OCI-LY7 (cell line): ENCODE measurements at regions not wholly inside any gene's neighbourhood (a gene's known extent, or its start where the extent isn't known, plus 50 kb on each side); places are given as distances from the start of the nearest gene placed in this dataset.

Source experiments
- CTCF ChIP-seq: fragments of 200-600 bp; sonication (generic); conservative IDR thresholded peaks from 2 replicates; pipeline ENCODE4 v1.5.1; 2014; ENCODE audit warnings: mild to moderate bottlenecking, antibody characterized with exemption, low read length, moderate library complexity, mixed read lengths
- EZH2phosphoT487 ChIP-seq: fragments of 200-600 bp; sonication (generic); IDR thresholded peaks from 2 replicates; pipeline ENCODE4 v1.6.1; 2018; ENCODE audit warnings: low read depth, borderline replicate concordance, mild to moderate bottlenecking, mixed run types, antibody characterized with exemption, low read length, moderate library complexity, mixed read lengths

- no peak for TF ChIP-seq CTCF
- no peak for TF ChIP-seq EZH2phosphoT487
Measured at GRCh38 chr5:44001236-44001635, 388.0 kb downstream of the FGF10 start.
